ENCODE measurements at regions not wholly inside any gene's neighbourhood (a gene's known extent, or its start where the extent isn't known, plus 50 kb on each side); places are given as distances from the start of the nearest gene placed in this dataset.

GRCh38 chr3:30524357-30525040 lies 81.9 kb upstream of the TGFBR2 start:
- H3K4ac ChIP-seq (ENCODE audit: low read depth, low read length), result no peak overlapping the region
- in situ Hi-C loops (cut with MboI; ENCODE audit: low sequenced_read_pairs), result no loop called here
- no peak overlapping the region for H2BK5ac ChIP-seq (ENCODE audit: low read depth, low read length, poor library complexity, severe bottlenecking)
- dilution Hi-C loops (cut with HindIII; ENCODE audit: low sequenced_read_pairs, unreplicated experiment), result no loop called here
- ChIA-PET CTCF (no interaction called here), POLR2A (ENCODE audit: unreplicated experiment) (no interaction called here)
- ATAC-seq (ENCODE audit: low read depth), result no peak
- 0 out of 2 replicates have a peak, but pooled peaks cover 1% of the 10 kb centered on the region for H3K4me1 ChIP-seq (ENCODE audit: control insufficient read depth, insufficient read depth, low read length)
- no peak overlapping the region for H2AK9ac ChIP-seq (replicated peaks; ENCODE audit: low read depth, low read length, poor library complexity)
- no peaks in the 10 kb centered on the region for H3K36me3 ChIP-seq (ENCODE audit: control insufficient read depth, insufficient read depth, low read length)
- 100% methylated on average over 1 of the region's 4 CpGs; no CpG with 5 or more reads in 1 of the 2 experiments for WGBS, 2 experiments (ENCODE audit: extremely low coverage in 2 of 2, insufficient read length in 1 of 2)
- intact Hi-C loops (cut with micrococcal nuclease), result no loop called here
- DNase-seq, result no peak
- H2AK5ac ChIP-seq (ENCODE audit: low read depth, low read length), result no peak overlapping the region
- no TSS peak for BruUV-seq (replicated peaks)
- H3K56ac ChIP-seq (ENCODE audit: extremely low read depth, insufficient read depth, low read length), result no peak overlapping the region
- H3K18ac ChIP-seq (ENCODE audit: low read depth, low read length), result no peak overlapping the region
- no peaks in the 10 kb centered on the region for H3K79me1 ChIP-seq (ENCODE audit: low read depth in 1 of 2, low read length in 2 of 2)
- TF ChIP-seq POLR2A (IDR thresholded peaks at IDR 0.05; ENCODE audit: low read depth, low read length) (no peak), CHD1 (IDR thresholded peaks at IDR 0.05; ENCODE audit: low read depth, low read length) (no peak), RFX5 (IDR thresholded peaks at IDR 0.05; ENCODE audit: low read depth, low read length) (no peak), MAZ (IDR thresholded peaks at IDR 0.05; ENCODE audit: borderline replicate concordance, low read depth, low read length) (no peak), MXI1 (IDR thresholded peaks at IDR 0.05; ENCODE audit: borderline replicate concordance, low read depth, low read length) (no peak), NFE2L2 (IDR thresholded peaks at IDR 0.05; ENCODE audit: low read depth, low read length) (no peak)
- TF ChIP-seq, protein P1, sequence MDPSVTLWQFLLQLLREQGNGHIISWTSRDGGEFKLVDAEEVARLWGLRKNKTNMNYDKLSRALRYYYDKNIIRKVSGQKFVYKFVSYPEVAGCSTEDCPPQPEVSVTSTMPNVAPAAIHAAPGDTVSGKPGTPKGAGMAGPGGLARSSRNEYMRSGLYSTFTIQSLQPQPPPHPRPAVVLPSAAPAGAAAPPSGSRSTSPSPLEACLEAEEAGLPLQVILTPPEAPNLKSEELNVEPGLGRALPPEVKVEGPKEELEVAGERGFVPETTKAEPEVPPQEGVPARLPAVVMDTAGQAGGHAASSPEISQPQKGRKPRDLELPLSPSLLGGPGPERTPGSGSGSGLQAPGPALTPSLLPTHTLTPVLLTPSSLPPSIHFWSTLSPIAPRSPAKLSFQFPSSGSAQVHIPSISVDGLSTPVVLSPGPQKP (IDR thresholded peaks at IDR 0.05; ENCODE audit: borderline replicate concordance, low read depth, low read length), result no peak
- H2AFZ ChIP-seq (replicated peaks; ENCODE audit: low read length, poor library complexity), result no peak overlapping the region
- no peak overlapping the region for H4K91ac ChIP-seq (ENCODE audit: insufficient read depth, low read depth, low read length)
- no peak overlapping the region for H4K8ac ChIP-seq (ENCODE audit: low read depth in 2 of 2, low read length in 2 of 2)
- H2BK15ac ChIP-seq (ENCODE audit: low read depth, low read length), result no peak overlapping the region
- H3K27me3 ChIP-seq (ENCODE audit: control insufficient read depth, insufficient read depth, low read length), result no peaks in the 10 kb centered on the region
- 0 out of 2 replicates have a peak, but pooled peaks cover 2% of the 10 kb centered on the region for H3K9me1 ChIP-seq (ENCODE audit: insufficient read depth, low read length)
- H3K9ac ChIP-seq (ENCODE audit: low read depth, low read length), result no peak overlapping the region
- H3K14ac ChIP-seq (replicated peaks; ENCODE audit: low read depth, low read length), result no peak overlapping the region
- H3K23ac ChIP-seq (ENCODE audit: low read depth, low read length), result no peak overlapping the region
- no peak overlapping the region for H3K4me3 ChIP-seq (ENCODE audit: insufficient read depth, low read depth, low read length)
- H3K9me3 ChIP-seq (ENCODE audit: control insufficient read depth, insufficient read depth, low read length), result no peaks in the 10 kb centered on the region
- no peaks in the 10 kb centered on the region for H4K20me1 ChIP-seq (ENCODE audit: insufficient read depth, low read length)
- H2BK120ac ChIP-seq (ENCODE audit: low read depth, low read length), result no peak overlapping the region
- no peak overlapping the region for H3K27ac ChIP-seq (ENCODE audit: insufficient read depth, low read length)
- H3K4me2 ChIP-seq (ENCODE audit: low read depth, low read length), result no peak overlapping the region
- H2BK20ac ChIP-seq (ENCODE audit: low read depth, low read length), result no peak overlapping the region
- H4K5ac ChIP-seq (ENCODE audit: low read depth, low read length), result no peak overlapping the region

Data from IMR-90 (cell line).